ENCODE measurements at regions not wholly inside any gene's neighbourhood (a gene's known extent, or its start where the extent isn't known, plus 50 kb on each side); places are given as distances from the start of the nearest gene placed in this dataset.

DNA sequence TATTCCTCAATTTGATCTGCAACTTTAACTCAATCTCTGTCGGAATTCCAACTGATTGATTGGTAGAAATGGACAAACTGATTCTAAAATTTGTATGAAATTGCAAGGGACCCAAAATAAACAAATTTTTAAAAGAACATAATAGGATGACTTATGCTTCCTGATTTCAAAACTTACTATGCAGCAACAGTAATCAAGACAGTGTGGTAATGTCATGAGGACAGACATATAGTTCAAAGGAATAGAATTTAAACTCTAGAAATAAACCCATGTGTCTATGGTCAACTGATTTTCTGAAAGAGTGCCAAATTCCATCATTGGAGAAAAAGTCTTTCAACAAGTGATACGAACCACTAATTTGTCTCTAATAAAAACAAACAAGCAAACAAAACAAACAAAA, 1320.1 kb upstream of the GJE1 start:
- Histone ChIP-seq H3K9me2 (ENCODE audit: insufficient read depth) (no peaks in the 10 kb centered on the region), H3K79me2 (ENCODE audit: low read depth) (no peaks in the 10 kb centered on the region), H2AFZ (no peak overlapping the region), H3K4me3 (no peak overlapping the region), H3K4me2 (no peak overlapping the region), H3K27ac (no peak overlapping the region), H3F3A (ENCODE audit: insufficient read depth, low read depth) (no peaks in the 10 kb centered on the region), H3K4me1 (replicated peaks; ENCODE audit: insufficient read depth) (no peaks in the 10 kb centered on the region), H3K27me3 (ENCODE audit: insufficient read depth, low read depth) (no peaks in the 10 kb centered on the region), H3K9me3 (ENCODE audit: insufficient read depth, low read depth) (no peaks in the 10 kb centered on the region), H4K20me1 (ENCODE audit: insufficient read depth) (no peaks in the 10 kb centered on the region), H3K36me3 (ENCODE audit: low read depth) (no peaks in the 10 kb centered on the region)
- ChIA-PET CTCF (no interaction called here), POLR2A (ENCODE audit: unreplicated experiment) (no interaction called here)
- DNase-seq: no peak
- intact Hi-C loops (cut with micrococcal nuclease; ENCODE audit: unreplicated experiment): no loop called here
- TF ChIP-seq CTCF (conservative IDR thresholded peaks at IDR 0.05) (no peak), EZH2 (IDR thresholded peaks at IDR 0.05; ENCODE audit: low read depth) (no peak)
- BruUV-seq (replicated peaks): no TSS peak

- Histone ChIP-seq H3K36me3 (ENCODE audit: low read depth) (no peaks in the 10 kb centered on the region), H3K27ac (no peak overlapping the region), H3F3A (ENCODE audit: insufficient read depth, low read depth) (no peaks in the 10 kb centered on the region), H2AFZ (no peak overlapping the region), H3K4me1 (replicated peaks; ENCODE audit: insufficient read depth) (no peaks in the 10 kb centered on the region), H4K20me1 (ENCODE audit: insufficient read depth) (no peaks in the 10 kb centered on the region), H3K4me2 (no peak overlapping the region), H3K9me2 (ENCODE audit: insufficient read depth) (no peaks in the 10 kb centered on the region), H3K79me2 (ENCODE audit: low read depth) (no peaks in the 10 kb centered on the region), H3K27me3 (ENCODE audit: insufficient read depth, low read depth) (no peaks in the 10 kb centered on the region), H3K4me3 (no peak overlapping the region), H3K9me3 (ENCODE audit: insufficient read depth, low read depth) (0 out of 2 replicates have a peak, but pooled peaks cover 1% of the 10 kb centered on the region)
- no TSS peak for BruUV-seq (replicated peaks)
- CTCF ChIA-PET: no interaction called here
- POLR2A ChIA-PET (ENCODE audit: unreplicated experiment): no interaction called here
- intact Hi-C loops (cut with micrococcal nuclease; ENCODE audit: unreplicated experiment): no loop called here
- no peak for DNase-seq
- no peak for TF ChIP-seq CTCF (conservative IDR thresholded peaks at IDR 0.05)
- TF ChIP-seq EZH2 (IDR thresholded peaks at IDR 0.05; ENCODE audit: low read depth): no peak
Observed at GRCh38 chr6:140811642-140812041, 1321.1 kb upstream of the GJE1 start.

GRCh38 chr6:140809694-140810101, 1323.0 kb upstream of the GJE1 start:
- no peak for DNase-seq
- intact Hi-C loops (cut with micrococcal nuclease; ENCODE audit: unreplicated experiment): no loop called here
- TF ChIP-seq EZH2 (IDR thresholded peaks at IDR 0.05; ENCODE audit: low read depth) (no peak), CTCF (conservative IDR thresholded peaks at IDR 0.05) (no peak)
- Histone ChIP-seq H3F3A (ENCODE audit: insufficient read depth, low read depth) (no peaks in the 10 kb centered on the region), H3K4me3 (no peak overlapping the region), H3K9me3 (ENCODE audit: insufficient read depth, low read depth) (peaks cover 4% of the 10 kb centered on the region; the same call in 1 of the 2 replicates), H2AFZ (no peak overlapping the region), H3K9me2 (ENCODE audit: insufficient read depth) (no peaks in the 10 kb centered on the region), H3K27ac (no peak overlapping the region), H3K4me2 (no peak overlapping the region), H3K79me2 (ENCODE audit: low read depth) (no peaks in the 10 kb centered on the region), H3K4me1 (replicated peaks; ENCODE audit: insufficient read depth) (no peaks in the 10 kb centered on the region), H3K27me3 (ENCODE audit: insufficient read depth, low read depth) (no peaks in the 10 kb centered on the region), H4K20me1 (ENCODE audit: insufficient read depth) (no peaks in the 10 kb centered on the region), H3K36me3 (ENCODE audit: low read depth) (no peaks in the 10 kb centered on the region)
- CTCF ChIA-PET: no interaction called here
- BruUV-seq (replicated peaks): no TSS peak
- POLR2A ChIA-PET (ENCODE audit: unreplicated experiment): no interaction called here

All from PC-9 (cell line).